Esophagus muscularis mucosa (tissue), 4 donors: ENCODE measurements at regions not wholly inside any gene's neighbourhood (a gene's known extent, or its start where the extent isn't known, plus 50 kb on each side); places are given as distances from the start of the nearest gene placed in this dataset.

Source experiments
- EP300 ChIP-seq: sonication (generic); formaldehyde crosslinking; IDR thresholded peaks from one replicate; pipeline ENCODE4 v1.6.1; 2017; ENCODE audit warnings: antibody characterized with exemption
- POLR2A ChIP-seq: fragments of 450-650 bp; IDR thresholded peaks from one replicate; pipeline ENCODE4 v1.6.1; 2017; ENCODE audit warnings: antibody characterized with exemption, moderate library complexity, mild to moderate bottlenecking, low read depth
- POLR2AphosphoS5 ChIP-seq, 2 donors: sonication (generic); formaldehyde crosslinking; IDR thresholded peaks; one replicate each; pipeline ENCODE4 v1.6.1; 2017; ENCODE audit warnings: antibody characterized with exemption in 2 of 2
- TF ChIP-seq, protein P1 (sequence below), 3 experiments: fragments of 200-600 bp in 2 of 3; fragments of 450-650 bp in 1 of 3; sonication (generic) in 2 of 3; IDR thresholded peaks; one replicate each; pipeline ENCODE4 v1.5.1; 2017 to 2019; ENCODE audit warnings: antibody characterized with exemption in 3 of 3, mild to moderate bottlenecking in 2 of 3, moderate library complexity in 1 of 3

DNA sequence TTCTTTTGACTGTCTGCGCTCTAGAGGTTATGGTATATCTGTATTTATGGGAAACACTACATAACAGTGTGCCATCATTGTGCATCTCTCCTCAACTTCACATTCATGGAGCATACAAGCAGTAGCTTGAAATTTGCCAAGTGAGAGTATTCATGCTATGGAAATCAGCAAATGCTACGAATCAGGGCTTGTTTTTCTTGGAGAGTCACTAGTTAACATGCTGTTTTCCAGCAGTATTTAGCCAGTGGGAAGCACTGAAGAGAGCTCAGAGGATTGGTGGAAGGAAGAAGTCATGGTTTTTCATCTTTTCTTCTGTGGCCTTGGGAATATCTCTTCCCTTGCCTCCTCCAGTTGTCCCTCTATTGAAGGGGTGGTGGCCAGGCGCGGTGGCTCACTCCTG is 303.0 kb downstream of the PSAT1 start:
- TF ChIP-seq POLR2AphosphoS5 (IDR thresholded peaks at IDR 0.05), result no peak
- TF ChIP-seq, protein P1, sequence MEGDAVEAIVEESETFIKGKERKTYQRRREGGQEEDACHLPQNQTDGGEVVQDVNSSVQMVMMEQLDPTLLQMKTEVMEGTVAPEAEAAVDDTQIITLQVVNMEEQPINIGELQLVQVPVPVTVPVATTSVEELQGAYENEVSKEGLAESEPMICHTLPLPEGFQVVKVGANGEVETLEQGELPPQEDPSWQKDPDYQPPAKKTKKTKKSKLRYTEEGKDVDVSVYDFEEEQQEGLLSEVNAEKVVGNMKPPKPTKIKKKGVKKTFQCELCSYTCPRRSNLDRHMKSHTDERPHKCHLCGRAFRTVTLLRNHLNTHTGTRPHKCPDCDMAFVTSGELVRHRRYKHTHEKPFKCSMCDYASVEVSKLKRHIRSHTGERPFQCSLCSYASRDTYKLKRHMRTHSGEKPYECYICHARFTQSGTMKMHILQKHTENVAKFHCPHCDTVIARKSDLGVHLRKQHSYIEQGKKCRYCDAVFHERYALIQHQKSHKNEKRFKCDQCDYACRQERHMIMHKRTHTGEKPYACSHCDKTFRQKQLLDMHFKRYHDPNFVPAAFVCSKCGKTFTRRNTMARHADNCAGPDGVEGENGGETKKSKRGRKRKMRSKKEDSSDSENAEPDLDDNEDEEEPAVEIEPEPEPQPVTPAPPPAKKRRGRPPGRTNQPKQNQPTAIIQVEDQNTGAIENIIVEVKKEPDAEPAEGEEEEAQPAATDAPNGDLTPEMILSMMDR (IDR thresholded peaks at IDR 0.05), result no peak
- TF ChIP-seq EP300, result no peak
- TF ChIP-seq POLR2A, result no peak
